GM21529 (cell line): ENCODE measurements at regions not wholly inside any gene's neighbourhood (a gene's known extent, or its start where the extent isn't known, plus 50 kb on each side); places are given as distances from the start of the nearest gene placed in this dataset.
"Not testable (repeated sequence)": the region's sequence is repeated elsewhere in the genome, so short reads cannot be mapped to it uniquely, and the experiment has no call there.

ENCODE experiments used
- ATAC-seq: cut with Tn5 transposase; IDR thresholded peaks from one replicate; pipeline ENCODE4 v1.9.1; 2021; ENCODE audit not compliant: unreplicated experiment

GRCh38 chr6:140731741-140732140, 1357.3 kb upstream of the CITED2 start:
- no peak for ATAC-seq

- no peak for ATAC-seq
Measured at GRCh38 chr6:140729521-140729920, 1355.1 kb upstream of the CITED2 start.

DNA sequence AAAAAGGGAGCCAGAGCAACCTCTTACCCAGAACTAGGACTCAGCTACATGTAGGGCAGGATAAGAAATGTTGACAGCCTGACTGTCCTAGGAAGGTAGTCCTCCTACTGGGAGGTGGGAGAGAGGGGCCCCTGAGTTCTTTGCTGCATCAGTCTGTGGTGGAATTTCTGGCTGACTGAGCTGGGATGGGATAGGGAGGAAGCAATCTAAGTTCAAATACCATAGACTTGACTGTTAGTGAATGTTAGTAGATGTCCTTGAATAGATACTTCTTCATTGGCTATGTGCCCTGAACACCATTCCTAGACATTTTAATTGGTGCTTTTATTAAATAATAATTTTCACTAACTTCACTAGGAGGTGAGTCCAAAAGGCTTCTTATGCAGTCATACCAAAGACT, 1343.6 kb upstream of the CITED2 start:
- no peak for ATAC-seq

DNA sequence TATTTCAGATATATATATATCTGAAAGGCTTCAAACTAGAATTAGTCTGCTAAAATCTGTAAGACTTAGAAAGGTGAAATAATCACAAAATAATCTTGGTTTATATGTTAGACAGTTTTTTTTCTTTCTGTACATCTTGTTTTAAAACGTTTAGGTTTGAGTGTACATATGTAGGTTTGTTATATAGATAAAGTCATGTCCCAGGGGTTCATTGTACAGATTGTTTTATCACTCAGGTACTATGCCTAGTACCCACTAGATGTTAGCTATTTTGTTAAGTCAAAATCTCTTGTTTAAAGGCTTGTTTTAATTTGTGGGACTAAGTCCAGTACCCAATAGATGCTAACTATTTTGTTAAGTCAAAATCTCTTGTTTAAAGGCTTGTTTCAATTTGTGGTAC, 1339.0 kb upstream of the CITED2 start:
- no peak for ATAC-seq

DNA sequence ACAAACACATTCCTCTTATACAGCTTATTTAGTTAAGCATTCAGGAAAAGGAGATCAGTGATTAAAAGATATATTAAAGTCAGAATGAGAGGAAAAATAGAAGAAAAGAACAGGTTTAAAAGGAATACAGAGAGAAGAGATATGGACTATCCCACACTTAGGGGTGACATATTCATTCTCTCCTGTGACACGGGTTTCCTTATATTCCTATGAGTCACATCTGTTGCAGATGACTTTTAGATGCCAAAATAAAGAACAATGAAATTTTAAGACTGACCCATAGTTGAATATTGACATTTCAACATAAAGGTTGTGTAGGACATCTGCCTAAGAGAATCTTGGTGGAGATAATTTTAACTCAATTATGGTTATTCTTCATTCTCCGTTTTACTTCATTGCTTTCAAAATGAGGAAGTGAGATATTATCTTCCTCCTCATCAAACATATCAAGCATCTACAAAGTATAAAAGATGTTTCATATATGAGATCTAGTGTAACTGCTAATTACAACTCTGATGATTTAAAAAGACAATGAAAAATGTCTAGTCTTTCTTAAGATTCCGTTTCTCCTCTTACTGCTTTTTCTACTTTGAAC, 1336.7 kb upstream of the CITED2 start:
- ATAC-seq, result peak; percentile 61

DNA sequence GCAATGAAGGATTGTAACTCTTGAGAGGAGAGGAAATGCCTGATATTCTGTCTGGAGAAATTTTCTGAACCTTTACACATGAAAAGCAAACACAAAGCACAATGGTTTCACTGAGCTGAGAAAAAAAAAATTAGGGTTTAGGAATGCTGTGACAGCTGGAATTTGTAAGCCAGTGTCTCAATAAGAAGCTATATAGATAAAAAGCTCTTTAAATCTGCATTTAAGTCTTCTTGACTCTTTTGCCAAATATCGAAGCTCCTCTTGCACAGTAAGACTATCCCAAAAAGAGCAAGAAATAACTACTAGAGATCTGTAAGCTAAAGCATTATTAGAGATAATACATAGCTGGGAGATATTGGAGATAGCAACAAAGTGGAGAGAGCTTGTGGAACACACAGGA, 1334.0 kb upstream of the CITED2 start:
- no peak for ATAC-seq

DNA sequence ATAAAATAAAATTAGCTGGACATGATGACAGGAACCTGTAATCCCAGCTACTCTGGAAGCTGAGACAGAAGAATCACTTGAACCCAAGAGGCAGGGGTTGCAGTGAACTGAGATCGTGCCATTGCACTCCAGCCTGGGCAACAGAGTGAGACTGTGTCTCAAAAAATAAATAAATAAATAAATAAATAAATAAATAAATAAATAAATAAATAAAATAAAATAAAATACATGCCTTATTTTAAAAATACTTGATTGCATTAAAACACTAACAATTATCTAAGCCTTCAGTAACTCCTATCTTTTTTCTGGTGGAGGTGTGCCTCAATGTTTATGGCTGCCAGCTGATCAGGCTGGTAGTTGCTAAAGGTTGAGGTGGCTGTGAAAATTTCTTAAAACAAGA, 1329.6 kb upstream of the CITED2 start:
- not testable (repeated sequence) for ATAC-seq

GRCh38 chr6:140697585-140697984, 1323.1 kb upstream of the CITED2 start:
- ATAC-seq, result no peak

- no peak for ATAC-seq
Measured at GRCh38 chr6:140684776-140685550, 1310.5 kb upstream of the CITED2 start.

- ATAC-seq, result no peak
Measured at GRCh38 chr6:140677781-140678528, 1303.5 kb upstream of the CITED2 start.

DNA sequence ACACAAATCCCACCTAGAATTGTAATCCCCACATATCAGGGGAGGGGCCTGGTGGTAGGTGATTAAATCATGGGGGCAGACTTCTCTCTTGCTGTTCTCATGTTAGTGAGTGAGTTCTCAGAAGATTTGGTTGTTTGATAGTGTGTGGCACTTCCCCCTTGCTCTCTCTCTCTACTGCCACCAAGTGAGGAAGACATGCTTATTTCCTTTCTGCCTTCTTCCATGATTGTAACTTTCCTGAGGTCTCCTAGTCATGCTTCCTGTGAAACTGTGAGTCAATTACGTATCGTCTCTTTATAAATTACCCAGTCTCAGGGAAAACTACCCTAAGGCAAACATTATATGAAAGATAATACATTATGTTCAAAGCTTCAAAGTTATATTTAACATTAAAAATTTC, 1297.5 kb upstream of the CITED2 start:
- ATAC-seq, result no peak

DNA sequence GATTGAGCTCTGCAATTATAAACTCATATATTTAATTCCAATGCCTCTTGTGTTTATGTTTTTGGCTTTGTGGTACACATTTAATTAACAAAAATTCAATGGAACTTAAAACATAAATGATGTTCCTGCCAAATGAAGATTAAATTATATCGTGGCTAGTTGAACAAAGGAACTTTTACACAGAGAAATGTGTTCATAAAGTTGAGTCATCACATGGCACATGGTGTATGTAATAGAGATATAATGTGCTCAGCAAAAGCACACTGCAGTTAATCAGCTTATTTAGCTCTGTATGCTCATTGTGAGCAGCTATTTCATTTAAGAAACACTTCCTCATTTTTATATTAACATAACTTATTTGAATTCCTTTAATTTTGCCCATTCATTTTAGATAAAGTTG, 1295.6 kb upstream of the CITED2 start:
- ATAC-seq, result no peak

DNA sequence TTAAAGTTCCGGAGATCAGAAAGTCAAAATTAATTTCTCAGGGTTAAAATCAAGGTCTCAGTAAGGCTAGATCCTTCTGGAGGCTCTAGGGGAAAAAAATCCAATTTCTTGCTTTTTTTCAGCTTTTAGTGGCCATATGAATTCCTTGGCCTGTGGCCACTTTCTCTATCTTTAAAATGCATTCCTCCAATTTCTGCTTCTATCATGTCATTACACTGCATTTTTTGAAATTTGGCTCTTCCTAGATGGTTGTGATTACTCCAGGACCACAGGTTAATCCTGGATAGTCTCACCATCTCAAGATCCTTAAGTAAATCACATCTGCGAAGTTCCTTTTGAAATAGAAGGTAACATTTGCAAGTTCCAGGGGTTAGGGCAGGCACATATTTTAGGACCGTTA, 1294.9 kb upstream of the CITED2 start:
- no peak for ATAC-seq

DNA sequence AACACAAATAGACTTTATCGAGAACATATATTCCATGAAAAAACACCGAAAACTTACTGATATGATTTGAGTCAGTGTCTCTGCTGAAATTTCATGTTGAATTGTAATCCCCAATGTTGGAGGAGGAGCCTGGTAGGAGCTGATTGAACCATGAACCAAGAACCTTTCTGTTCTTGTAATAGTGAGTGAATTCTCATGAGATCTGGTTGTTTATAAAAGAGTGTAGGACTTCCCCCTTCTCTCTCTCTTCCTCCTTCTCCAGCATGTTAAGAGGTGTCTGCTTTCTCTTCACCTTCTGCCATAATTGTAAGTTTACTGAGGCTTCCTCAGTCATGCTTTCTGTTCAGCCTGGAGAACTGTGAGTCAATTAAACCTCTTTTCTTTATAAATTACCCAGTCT, 1289.3 kb upstream of the CITED2 start:
- ATAC-seq, result peak; percentile 52

DNA sequence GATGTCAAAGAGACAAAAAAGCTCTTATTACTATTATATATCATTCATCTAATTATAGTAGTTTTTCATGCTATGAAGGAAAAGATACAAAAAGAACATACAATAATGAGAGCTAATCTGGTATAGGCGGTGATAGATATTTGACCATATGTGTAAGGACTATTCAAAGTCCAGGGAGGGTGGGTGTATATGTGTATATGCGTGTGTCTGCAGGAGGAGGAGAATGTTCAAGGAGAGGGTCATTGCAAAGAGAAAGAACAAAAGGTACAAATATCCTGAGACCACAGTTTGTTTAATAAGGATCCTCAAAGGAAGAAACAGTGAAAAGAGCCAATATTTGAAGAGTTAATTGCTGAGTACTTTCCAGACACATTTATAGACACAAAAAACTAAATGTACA, 1288.6 kb upstream of the CITED2 start:
- ATAC-seq, result no peak

DNA sequence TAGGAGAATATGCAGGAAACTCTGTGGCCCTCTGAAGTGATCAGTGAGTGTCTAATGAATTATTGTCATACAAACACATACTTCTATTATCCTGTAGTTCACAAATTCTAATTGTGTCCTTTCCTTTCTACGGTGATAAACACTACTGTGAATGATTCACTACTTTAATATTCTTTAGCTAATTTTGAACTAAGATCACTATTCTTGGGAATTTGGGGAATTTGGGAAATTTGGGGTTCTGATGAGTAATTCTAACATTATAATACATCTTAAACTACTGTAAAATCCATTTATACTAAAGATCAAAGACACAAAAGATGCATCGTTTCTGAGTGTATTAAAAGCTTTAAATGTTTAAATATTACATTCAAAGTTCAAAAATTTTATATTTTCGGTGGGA, 1287.2 kb upstream of the CITED2 start:
- ATAC-seq, result no peak

GRCh38 chr6:140660295-140660694, 1285.8 kb upstream of the CITED2 start:
- ATAC-seq, result no peak

GRCh38 chr6:140653972-140654371, 1279.5 kb upstream of the CITED2 start:
- ATAC-seq, result no peak

DNA sequence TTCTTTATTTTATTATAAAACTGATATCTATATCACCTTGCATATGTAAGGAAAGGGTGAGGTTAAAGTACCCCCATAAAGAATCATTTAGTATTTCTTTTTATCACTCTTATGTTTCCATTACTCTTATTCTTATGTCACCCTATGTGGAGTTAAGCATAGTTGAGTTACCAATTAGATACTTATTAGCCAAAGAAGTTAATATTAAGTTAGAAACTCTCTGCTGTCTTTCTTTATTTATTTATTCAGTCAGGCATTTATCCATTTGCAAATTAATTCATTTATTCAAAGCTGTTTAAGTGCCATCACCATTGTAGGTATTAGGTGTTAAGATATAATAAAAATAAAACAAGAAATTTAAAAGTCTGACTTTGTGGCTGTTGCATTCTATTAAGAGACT, 1279.1 kb upstream of the CITED2 start:
- no peak for ATAC-seq

GRCh38 chr6:140649502-140649901, 1275.1 kb upstream of the CITED2 start:
- not testable (repeated sequence) for ATAC-seq

GRCh38 chr6:140647322-140647721, 1272.9 kb upstream of the CITED2 start:
- ATAC-seq, result not testable (repeated sequence)

GRCh38 chr6:140644017-140644416, 1269.6 kb upstream of the CITED2 start:
- no peak for ATAC-seq
